Stimulated activated CD8-positive, alpha-beta memory T cell treated with anti-CD3 and anti-CD28 coated beads, Interleukin-12 subunit alpha, Interleukin-12 subunit beta, amount 100 ng/mL, for 1 hour (primary cell): ENCODE measurements at regions not wholly inside any gene's neighbourhood (a gene's known extent, or its start where the extent isn't known, plus 50 kb on each side); places are given as distances from the start of the nearest gene placed in this dataset.
"Not testable (repeated sequence)": the region's sequence is repeated elsewhere in the genome, so short reads cannot be mapped to it uniquely, and the experiment has no call there.

ENCODE experiments used
- DNase-seq: peaks from one replicate; pipeline ENCODE4 v3.0.0-alpha.2; 2020; ENCODE audit warnings: low read depth

DNA sequence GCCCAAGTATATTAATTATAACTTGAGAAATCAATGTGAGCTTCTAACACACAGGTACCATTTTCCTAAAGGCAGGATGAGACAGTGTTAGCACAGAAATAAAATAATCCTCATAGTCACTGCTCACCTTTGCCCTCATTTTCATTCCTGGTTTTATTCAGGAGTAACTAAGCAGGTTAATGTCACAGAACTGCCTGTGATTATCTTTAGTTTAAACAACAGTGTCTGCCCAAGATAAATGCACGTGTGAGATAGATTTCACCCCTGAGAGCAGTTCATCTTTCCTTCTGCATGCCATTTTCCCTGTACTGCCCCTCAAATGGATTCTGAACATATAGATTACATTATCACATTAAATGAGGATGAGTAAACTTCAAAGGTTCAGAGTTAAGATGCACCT lies 250.7 kb downstream of the RMST start:
- DNase-seq = no peak

GRCh38 chr12:97714107-97714563 lies 251.5 kb downstream of the RMST start:
- no peak for DNase-seq

- no peak for DNase-seq
Observed at GRCh38 chr12:97716356-97716755, 253.8 kb downstream of the RMST start.

- DNase-seq = not testable (repeated sequence)
Observed at GRCh38 chr12:97723801-97724200, 261.2 kb downstream of the RMST start.

DNA sequence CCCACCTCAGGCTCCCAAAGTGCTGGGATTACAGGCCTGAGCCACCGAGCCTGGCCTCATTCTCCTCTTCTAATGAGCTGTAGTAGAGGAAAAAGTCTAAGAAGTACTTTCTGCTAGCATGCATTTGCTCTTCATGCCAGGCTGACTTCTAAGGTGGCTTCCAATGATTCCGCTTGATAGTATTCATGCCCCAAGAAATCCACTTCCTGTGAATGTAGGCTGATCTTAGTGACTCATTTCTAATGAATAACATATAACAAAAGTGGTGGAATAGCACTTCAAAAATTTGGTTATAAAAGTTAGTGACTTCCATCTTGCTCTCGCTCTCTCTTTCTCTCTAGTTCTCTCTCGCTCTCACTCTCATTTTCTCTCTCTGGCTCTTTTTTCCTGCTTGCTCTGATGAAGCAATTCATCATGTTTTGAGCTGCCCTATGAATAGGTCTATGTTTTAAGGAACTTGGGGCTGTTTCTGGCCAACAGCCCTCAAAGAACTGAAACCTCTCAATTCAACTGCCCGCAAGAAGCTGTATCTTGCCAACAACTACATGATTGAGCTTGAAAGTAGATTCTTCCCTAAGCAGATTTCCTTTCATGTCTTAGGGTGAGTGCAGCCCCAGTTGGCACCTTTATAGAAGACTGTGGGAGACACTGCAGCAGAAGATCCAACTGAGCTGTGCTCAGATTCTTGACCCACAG lies 282.9 kb downstream of the RMST start:
- DNase-seq = no peak

DNA sequence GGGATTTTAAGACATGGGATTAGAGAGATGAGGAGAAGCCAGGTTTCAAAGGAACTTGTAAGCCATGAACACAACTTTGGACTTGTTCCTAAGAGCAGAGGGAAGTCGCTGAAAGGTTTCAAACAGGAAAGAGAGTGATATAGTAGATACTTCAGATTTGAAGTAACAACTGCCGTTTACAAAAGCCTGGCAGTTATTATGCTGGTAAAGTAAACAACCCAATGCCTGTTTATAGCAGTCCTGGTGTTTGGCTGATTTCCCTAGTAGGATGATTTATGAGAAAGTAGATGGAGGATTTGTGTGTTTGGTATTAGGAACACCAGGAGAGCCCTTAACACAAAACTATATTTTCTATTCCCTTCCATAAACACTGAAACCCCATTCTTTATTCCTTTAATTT lies 285.7 kb downstream of the RMST start:
- DNase-seq = no peak

DNA sequence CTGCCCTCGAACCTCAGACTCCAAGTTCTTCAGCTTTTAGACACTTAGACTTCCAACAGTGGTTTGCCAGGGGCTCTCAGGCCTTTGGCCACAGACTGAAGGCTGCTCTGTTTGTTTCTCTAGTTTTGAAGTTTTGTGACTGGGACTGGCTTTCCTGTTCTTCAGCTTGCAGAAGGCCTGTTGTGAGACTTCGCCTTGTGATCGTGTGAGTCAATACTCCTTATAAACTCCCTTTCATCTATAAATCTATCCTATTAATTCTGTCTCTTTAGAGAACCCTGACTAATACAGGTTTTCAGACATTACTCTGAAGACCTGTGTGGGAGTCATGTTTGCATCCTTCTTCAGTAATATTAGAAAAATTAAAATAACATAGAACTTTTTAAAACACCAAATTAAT lies 289.1 kb downstream of the RMST start:
- DNase-seq = no peak

- no peak for DNase-seq
Observed at GRCh38 chr12:97752129-97752528, 289.5 kb downstream of the RMST start.

DNA sequence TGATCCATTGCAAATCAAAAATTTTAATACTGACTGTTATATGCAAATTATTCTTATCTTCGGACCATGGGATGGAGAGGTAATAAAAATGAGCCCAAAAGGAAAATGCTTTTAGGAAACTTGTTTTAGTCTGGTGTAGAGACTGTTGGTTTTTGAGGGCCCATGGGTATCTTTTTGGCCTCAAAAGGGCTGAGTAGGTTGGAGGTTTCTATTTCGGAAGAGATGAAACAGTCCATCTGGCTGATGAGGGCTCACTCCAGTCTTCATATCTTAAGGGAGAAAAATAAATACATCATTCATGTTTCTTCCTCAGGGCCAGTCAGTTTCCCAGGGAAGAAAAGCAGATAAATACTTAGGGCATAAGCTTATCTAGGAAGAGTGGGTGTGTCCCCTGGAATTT lies 290.7 kb downstream of the RMST start:
- no peak for DNase-seq

- no peak for DNase-seq
Observed at GRCh38 chr12:97754306-97754705, 291.7 kb downstream of the RMST start.

- no peak for DNase-seq
Observed at GRCh38 chr12:97756066-97756666, 293.6 kb downstream of the RMST start.

GRCh38 chr12:97756741-97757140 lies 294.1 kb downstream of the RMST start:
- no peak for DNase-seq

DNA sequence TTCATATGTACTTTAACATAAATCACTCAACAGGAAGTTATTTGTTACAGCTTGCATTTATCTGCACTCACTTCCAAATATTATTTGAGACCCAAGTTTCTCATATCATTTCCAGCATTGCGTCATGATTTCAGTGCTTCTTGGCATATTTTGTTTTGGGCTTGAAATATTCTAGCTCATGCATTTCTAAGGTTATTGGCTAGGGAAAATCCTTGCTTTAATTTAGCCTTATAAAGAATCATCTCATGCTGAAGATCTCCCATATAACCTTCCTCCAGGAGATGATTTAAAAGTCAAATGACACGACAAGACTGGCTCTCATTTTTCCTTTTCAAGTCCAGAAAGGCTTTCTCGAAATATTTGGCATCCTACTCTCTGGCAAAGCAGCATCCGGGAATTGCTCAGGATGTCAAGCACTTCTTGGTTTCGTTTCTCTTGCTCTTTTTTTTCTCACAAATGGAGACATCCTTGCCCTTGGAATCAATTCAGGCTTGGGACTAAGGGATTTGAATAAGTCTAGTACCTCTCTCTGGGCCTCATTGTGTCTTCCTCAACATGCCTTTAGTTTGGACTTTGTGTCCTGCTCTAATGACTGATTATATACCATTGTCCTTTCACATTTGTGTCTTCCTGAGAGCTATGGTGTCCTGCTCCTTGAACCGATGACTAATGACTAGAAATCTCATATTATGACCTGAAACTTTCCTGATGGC lies 295.0 kb downstream of the RMST start:
- DNase-seq = no peak

DNA sequence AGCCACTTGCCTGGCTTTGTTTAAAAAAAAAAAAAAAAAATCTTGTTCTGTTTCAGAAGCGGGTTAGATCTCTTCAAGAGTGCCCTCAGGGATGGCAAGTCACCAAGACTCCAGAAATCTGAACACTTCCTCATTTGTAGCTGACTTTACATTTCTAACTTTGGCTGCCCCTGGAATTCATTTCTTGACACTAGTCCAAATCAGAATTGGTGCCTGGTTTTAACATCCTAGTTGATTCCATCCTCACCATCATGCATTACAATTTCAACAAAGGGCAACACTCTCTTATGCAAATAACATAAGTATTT lies 295.5 kb downstream of the RMST start:
- no peak for DNase-seq

- DNase-seq = no peak
Observed at GRCh38 chr12:97758586-97758985, 296.0 kb downstream of the RMST start.

GRCh38 chr12:97760601-97761000 lies 298.0 kb downstream of the RMST start:
- DNase-seq = no peak

GRCh38 chr12:97763113-97763512 lies 300.5 kb downstream of the RMST start:
- DNase-seq = no peak

DNA sequence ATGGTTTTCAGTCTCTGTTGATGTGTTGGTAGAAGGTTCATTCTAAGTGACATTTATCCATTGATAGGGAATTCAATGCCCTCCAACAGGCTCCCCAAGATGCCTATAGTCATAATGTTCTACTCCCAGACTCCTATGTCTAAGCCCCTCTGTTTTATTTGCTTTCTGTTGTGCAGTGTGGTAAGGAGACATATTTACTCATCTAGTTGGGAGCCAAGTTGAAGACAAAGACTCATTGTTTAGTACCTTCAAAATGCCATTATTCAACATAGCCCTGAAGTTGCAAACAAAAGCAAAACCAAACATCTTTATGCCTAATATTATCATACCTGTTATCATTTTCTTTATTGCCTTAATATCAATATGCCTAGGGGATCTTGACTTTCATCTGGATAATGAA lies 302.1 kb downstream of the RMST start:
- DNase-seq = no peak

DNA sequence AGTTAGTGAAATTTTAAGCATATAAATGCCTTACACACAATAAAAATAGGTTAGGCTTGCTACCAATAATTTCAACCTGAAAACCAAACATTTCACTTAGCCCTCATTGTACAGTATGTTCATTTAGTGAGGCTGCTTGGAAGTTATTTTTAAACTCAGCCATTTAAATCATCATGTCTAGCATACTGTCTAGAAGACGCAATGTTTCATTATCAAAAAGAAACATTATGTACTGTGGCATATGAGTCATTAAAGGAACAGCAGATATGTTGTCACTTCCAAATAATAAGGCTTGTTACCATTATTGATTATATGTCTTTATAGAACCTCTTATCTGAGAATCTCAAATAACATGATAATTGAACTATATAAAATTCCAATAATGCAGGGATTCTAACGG lies 304.7 kb downstream of the RMST start:
- DNase-seq = no peak

- no peak for DNase-seq
Observed at GRCh38 chr12:97778111-97778510, 315.5 kb downstream of the RMST start.

DNA sequence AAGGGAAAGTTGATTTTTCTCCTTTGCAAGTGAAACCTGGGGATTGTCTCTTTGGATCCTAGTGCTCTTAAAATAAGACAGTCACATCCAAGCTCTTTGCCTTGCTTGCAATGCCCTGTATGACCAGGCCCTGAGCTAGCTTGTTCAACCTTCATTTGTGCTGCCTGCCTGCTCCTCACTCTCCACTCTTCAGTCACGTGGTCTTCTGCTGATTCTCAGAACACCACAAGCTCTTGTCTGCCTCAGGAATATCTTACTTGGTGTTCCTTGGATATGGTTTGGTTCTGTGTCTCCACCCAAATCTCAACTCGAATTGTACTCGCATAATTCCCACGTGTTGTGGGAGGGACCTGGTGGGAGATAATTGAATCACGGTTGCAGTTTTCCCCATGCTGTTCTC lies 318.7 kb downstream of the RMST start:
- DNase-seq = no peak

DNA sequence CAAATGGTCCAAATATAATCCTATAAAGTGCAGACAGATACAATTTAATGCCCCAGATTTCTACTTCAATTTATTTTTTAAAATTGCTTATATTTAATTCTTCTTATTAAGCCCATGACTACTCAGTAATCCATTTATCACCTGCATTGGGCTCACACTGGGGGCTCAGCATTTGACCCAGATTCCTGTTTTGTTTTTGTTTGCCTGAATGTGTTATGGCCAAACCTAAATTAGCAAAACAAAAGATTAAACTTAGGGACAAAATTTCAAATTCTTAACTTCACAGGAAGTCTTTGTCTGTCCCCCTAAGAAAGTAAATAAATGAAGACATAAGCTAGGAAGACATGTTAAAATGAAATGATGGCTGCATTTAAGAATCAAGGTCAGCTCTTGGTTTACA lies 322.3 kb downstream of the RMST start:
- no peak for DNase-seq

- DNase-seq = no peak
Observed at GRCh38 chr12:97790281-97790680, 327.7 kb downstream of the RMST start.

DNA sequence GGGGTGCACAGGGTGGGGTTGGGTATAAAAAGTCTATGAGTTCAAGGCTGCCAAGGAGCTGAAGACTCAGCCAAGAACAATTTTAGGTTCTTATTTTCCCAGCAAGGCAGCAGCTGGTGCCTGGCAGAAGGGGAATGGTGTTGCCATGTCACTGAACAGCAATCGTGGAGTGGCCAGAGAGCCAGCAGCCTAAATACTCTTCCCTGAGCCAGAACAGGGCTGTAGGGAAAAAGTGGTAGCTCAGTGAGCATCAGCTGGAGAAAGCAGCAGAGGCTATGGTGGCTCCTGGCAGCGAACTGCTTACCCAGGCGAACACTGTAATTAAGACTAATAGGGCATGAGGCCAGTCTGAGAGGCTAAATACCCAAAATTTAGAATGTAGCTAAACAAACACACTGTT lies 334.9 kb downstream of the RMST start:
- no peak for DNase-seq
